RCC 7860 (cell line): ENCODE measurements at regions not wholly inside any gene's neighbourhood (a gene's known extent, or its start where the extent isn't known, plus 50 kb on each side); places are given as distances from the start of the nearest gene placed in this dataset.

Source experiments
- DNase-seq: peaks from one replicate; pipeline ENCODE4 v3.0.0-alpha.2; 2015; ENCODE audit warnings: low spot score
- FAIRE-seq: peaks from 2 replicates; lab custom pipeline; 2012; peaks lifted over from hg19 to GRCh38; lab: Jason Lieb, UNC

GRCh38 chr2:175575346-175576258 lies 394.1 kb upstream of the ATP5MC3 start:
- FAIRE-seq, result no peak
- no peak for DNase-seq

DNA sequence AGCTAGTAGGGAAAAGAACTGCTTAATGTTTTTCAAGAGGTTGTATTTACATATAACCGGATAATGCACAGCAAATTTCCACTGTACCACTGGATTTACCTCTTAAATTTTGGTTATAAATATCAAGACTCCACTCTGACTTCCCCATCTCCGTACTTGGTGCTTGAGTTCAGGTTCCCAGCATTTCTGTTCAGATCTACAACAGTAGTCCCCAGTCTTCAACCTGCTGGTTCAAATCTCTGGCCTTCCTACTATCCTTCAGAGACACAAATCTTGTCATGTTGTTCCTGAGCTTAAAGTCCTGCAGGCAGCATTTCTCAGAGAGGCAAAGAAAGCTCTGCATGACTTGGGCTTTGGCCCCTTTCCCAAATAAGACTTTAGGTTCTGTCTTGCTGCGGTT lies 392.6 kb upstream of the ATP5MC3 start:
- no peak for FAIRE-seq
- DNase-seq, result no peak

- DNase-seq (no peak), FAIRE-seq (no peak)
Observed at GRCh38 chr2:175571078-175571653, 389.7 kb upstream of the ATP5MC3 start.

- FAIRE-seq (no peak), DNase-seq (no peak)
Observed at GRCh38 chr2:175568109-175568730, 386.7 kb upstream of the ATP5MC3 start.

GRCh38 chr2:175567435-175568061 lies 386.0 kb upstream of the ATP5MC3 start:
- DNase-seq, result no peak
- FAIRE-seq, result no peak

- no peak for DNase-seq
- FAIRE-seq, result no peak
Observed at GRCh38 chr2:175560521-175561169, 379.1 kb upstream of the ATP5MC3 start.

- no peak for FAIRE-seq
- DNase-seq, result no peak
Observed at GRCh38 chr2:175559613-175560012, 378.1 kb upstream of the ATP5MC3 start.

DNA sequence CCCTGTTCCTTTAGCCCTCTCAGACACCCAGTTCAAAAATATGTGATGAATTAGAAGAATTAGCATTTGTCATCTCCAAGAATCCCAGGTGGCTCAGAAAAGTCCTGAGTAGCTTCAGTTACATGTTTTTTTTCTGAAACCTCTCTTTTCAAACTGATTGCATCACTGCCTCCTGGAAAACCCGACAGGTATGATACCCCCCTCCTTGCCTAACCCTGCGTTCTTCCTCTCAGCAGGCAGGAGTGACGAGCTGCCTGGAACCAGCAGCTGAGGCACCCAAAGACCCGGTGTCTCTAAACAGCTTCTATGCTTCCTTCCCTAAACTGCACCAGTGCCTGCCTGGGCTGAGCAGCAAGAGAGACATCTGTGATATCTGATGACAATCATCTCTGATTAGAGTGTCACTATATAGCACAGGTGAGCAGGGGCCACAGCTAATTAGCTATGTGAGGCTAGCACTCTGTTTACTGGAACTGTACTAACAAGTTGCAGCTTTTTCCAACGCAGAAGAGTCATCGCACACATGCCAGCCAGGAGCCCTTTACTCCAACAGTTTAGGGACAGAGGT lies 376.4 kb upstream of the ATP5MC3 start:
- FAIRE-seq (no peak), DNase-seq (no peak)

DNA sequence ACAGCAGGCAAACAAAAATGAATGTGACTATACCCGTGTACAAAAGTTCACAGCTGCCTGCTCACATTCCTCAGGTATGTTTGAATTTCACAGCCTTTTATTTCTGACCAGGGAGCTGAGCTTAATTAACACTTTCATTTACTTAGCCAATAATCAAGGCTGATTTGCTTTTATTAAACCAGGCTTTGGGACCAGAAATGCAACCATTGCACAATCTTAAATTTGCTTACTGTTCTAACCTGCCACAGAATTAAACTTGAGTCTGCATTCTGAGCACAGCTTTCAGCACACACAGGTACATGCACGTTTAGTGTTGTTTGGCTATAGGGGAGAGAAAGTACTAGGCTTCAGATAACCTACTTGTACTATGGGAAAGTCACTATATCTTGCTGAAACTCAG lies 372.4 kb upstream of the ATP5MC3 start:
- FAIRE-seq (no peak), DNase-seq (no peak)

DNA sequence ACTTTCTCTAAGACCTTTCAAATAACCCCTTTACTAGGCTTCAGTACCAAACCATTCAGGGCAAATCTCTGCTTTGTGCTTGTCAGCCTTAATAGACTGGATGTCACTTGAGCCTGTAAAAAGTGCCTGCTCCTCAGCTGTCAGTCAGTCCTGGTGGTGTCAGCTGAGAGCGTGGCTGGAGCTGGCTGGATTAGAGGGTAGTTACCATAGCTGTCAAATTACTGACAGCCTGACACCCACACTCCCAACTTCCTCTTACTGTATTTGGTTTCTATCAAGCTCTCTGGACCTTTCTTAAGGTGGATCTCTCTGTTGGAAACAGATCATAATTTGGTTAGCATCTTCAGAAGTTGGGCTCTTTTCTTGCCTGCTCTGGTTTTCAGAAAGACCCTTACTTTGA lies 371.4 kb upstream of the ATP5MC3 start:
- no peak for FAIRE-seq

DNA sequence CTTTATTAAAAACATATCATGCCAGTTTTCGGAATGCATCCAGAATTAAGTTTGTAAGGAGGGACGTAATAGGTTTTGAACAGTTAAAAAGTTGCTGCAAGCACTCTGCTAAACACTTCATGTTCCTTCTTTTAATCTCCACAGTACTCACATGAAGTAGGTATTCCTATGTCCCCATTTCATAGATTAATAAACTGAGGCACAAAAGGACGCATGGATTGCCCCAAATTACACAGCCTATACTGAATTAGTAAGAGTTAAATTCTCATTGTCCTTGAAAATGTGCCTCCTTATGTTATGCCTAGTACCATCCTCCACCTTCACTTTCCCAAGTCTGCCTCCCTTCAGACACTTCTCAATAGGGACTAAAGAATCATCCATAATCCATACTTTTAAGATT lies 358.9 kb upstream of the ATP5MC3 start:
- DNase-seq, result no peak
- FAIRE-seq, result no peak

More for the DNA sequence above, 371.4 kb upstream of the ATP5MC3 start:
- no peak for DNase-seq

DNA sequence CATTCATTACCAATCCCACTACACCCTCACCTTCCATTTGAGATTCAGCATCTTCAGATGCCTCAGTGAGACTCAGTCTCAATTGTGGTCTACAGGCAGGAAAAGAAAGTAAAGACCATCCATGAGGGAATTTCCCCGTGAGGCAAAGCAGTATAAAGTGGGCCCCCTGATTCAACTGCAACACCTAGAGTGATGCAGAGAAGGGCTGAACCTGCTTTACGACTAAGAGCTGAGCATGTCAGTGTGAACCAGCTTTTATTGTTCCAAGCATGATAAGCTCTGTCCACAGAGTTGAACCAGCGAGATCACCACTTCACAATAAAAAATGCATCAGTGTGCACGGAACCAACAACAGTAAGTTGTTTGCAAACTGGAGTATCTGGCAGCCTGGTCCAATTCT lies 357.6 kb upstream of the ATP5MC3 start:
- DNase-seq (no peak), FAIRE-seq (no peak)

DNA sequence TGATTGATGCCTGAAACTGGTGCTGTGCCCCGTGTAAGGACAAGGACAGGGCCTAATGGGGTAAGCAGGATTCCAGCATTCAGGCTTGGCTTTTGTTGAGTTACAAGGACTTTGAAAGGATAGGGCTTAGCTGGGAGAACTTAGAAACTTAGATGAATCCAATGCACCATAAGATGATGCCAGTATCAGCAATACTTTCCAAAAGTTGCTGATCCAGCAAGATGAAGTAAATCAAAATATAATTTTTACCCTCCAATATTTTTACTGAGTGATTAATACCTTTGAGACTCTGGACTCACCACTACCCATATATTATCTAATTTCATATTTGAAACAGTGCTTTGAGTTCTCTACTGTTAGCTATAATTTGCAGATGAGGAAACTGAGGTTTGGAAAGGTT lies 354.5 kb upstream of the ATP5MC3 start:
- DNase-seq (no peak), FAIRE-seq (no peak)

DNA sequence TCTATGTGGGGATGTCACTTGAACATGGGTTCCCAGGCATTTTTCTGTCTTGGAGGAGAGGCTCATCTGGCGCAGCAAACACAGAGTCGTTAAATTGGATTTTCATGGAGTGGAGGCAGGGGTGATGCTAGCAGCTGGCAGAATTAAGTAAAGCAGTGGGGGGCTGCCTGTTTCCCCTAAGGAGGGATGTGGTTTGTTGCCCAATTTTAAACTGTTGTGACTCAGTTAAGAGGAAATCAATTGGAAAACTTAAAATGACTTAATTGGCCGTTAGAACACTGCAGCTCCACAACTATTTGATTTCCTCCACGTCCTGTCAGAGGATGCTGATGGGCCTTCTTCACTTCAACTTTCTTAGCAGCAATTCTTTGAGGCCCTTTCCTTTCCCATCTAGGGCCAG lies 354.1 kb upstream of the ATP5MC3 start:
- FAIRE-seq, result no peak
- DNase-seq, result no peak

GRCh38 chr2:175525975-175526374 lies 344.5 kb upstream of the ATP5MC3 start:
- DNase-seq (no peak), FAIRE-seq (no peak)

- FAIRE-seq (no peak), DNase-seq (no peak)
Observed at GRCh38 chr2:175523001-175523400, 341.5 kb upstream of the ATP5MC3 start.

GRCh38 chr2:175518206-175518605 lies 336.7 kb upstream of the ATP5MC3 start:
- FAIRE-seq, result no peak

DNA sequence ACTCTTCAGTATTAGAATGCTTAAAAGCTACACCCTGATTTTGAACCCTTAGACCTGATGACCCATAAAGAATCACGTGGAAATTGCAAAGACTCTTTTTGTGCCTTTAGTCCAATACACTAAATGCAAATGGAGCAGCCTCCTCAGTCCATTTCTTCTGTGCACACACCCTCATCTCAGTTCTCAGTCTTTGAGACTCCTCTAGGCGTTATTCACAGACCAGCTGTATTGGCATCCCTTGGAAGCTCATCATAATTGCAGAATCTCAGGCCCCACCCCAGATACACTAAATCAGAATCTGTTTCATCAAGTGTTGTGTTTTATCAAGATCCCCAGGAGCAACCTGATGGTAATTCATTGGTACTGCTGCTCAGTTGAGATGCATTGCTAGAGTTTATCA lies 335.0 kb upstream of the ATP5MC3 start:
- FAIRE-seq (no peak), DNase-seq (no peak)

More at GRCh38 chr2:175518206-175518605, 336.7 kb upstream of the ATP5MC3 start:
- DNase-seq, result no peak

DNA sequence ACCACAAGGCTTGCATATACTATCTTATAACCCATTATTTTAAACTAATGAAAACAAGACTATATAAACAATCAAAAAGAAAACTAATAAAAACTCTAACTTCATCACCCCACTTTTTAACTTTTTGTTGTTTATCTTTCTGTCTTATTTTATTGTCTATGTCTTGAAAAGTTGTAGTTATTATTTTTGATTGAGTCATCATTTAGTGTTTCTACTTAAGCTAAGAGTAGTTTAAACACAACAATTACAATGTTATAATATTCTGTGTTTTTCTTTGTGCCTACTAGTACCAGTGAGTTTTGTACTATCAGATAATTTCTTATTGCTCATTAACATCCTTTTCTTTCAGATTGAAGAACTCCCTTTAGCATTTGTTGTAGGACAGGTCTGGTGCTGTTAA lies 318.7 kb upstream of the ATP5MC3 start:
- DNase-seq (no peak), FAIRE-seq (no peak)

DNA sequence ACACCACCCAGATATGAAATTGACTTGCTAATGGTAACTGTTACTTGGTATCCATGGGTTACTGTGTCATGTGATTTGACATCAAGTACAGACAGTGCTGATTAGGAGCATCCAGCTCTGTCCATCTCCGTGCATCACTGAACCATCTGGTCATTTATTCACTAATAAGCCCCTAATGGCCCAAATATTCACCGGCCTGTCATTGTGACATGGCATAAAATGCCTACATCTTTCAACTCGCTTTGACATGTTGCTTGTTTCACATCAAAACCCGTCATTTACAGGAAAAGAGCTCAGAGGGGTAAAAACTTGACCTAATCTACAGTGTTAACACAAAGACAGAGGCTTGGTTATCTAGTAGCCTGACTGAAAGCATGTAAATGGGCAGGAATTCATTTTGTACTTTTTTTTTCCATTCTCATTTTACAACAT lies 308.9 kb upstream of the ATP5MC3 start:
- DNase-seq, result no peak

More for the DNA sequence above, 308.9 kb upstream of the ATP5MC3 start:
- no peak for FAIRE-seq
